NCI-H748 (cell line): ENCODE measurements at regions not wholly inside any gene's neighbourhood (a gene's known extent, or its start where the extent isn't known, plus 50 kb on each side); places are given as distances from the start of the nearest gene placed in this dataset.

Experiments
- DNase-seq: peaks from one replicate; lab custom pipeline; 2025; ENCODE audit not compliant: unreplicated experiment; lab: John Stamatoyannopoulos, UW

DNA sequence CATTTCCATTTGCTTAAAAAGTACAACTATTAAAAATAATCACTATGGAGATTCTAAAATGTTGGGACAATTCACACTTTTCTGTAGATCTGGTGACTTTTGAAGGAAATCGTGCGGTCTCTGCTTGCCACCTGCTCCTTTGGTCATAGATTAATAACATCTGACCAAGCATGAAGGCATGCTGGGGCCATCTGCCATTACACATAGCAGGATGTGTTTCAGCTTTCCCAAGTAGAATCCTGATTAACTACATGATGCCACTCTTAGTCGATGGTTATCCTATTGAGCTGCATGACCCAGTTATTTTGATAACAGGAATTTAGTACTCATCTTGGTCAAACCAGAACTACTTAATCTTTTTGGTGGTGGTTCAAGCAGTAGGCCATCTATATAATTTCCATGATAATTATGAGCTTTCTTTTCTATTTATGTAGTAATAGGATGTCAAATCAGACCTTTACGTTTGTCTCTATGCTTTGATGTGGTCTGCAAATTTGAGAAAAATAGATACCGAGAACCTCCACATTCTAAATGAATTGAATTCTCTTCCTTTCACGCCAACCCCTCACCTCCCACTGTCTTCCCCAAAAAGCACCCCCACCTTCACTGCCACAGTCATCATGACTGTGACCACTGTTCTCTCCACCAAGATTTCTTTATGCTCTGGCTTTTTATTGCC, 158.1 kb downstream of the DIPK2A start:
- DNase-seq, result no peak

DNA sequence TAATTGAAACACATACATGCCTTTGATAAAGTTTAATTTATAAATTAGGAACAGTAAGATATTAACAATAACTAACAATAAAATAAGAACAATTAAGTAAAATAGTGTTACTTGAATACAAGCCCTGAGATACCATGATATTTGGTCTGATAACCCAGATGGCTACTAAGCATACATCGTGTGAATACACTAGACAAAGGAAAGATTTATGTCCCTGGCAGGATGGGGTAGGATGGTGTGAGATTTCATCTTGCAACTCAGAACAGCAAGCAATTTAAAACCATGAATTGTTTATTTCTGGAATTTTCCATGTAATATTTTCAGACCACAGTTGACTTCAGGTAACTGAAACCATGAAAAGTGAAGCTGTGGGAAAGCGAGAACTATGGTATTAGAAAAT, 169.5 kb downstream of the DIPK2A start:
- DNase-seq, result no peak

DNA sequence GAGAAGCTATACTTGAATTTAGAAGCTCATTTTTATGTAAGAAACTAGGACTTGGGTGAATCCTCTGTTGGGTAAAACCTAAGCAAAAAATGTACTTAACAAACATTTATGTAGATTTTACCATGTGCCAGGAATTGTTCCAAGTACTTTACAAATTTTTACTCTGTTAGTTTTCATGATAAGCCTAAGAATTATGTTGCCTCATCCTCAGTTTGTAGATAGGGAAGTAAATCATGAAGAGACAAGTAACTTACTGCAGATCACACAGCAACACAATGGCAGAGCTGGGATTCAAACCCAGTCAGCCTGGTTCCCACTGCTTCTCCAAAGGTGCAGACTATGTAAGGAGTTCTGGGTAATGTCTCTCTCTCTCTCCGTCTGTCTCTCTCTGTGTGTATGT, 169.9 kb downstream of the DIPK2A start:
- DNase-seq, result no peak

DNA sequence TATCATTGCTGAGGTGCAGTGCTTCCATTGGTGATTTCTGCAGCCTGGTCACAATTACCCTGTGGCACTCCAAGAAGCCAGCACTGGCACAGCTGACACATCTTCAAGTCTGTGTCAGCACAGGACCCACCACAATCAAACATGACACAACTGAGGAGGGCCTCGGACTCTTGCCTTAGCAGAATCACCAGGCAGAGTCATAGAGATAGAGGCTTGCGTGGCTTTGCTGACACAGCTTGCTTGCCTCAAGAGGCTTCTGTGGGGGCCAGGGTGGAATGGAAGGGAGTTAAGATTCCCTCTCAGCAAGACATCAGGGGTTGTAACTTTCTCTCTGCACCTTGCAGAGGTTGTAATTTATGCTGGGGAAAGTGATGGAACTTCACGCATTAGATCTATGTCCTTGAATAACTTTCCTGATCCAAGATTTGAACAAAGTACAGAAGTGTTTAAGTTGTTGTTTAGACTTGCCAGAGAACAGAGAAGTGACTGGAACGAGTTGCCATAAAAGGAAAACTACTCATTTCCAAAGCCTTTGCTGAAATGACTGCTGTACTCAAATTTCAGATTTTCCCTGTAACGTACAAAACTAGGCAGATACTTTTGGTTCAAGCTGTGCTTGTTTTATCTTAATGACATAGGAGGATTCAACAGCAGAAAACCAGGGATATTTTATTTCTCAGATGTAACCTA, 170.7 kb downstream of the DIPK2A start:
- DNase-seq, result no peak

DNA sequence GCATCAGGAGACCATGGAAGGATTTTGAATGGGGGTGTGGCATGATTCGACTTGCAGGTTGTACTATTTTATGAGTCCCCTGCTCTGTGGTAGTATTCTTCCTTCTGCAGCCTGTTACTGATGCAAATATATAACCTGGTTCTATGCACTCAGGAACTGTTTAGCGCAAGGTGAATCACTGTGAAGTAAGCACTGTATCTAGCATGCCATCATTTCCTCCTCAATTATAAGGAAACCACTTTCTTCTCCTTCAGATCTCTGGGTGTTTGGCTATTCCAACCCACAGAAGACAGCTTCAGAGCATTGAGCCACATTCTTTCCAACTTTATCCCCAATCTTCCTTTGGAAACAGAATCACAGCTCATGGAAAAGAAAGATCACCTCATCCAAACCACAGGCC, 176.7 kb downstream of the DIPK2A start:
- DNase-seq, result no peak

DNA sequence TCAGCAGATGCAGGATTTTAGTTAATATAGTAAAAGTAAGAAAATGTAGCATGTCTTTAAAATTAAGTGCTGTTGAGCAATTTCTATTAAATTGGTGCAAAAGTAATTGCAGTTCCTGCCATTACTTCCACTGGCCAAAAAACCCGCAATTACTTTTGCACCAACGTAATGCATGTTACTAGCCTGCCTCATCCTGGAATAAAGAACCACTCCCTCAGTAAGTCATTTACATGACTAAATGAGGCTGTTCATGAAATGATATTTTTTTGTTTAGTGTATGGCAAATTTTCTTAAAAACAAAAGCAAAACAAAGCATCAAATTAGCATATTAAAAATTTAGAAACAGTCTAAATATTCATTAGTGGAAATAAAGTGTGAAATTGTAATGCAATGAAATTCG, 180.4 kb downstream of the DIPK2A start:
- no peak for DNase-seq

DNA sequence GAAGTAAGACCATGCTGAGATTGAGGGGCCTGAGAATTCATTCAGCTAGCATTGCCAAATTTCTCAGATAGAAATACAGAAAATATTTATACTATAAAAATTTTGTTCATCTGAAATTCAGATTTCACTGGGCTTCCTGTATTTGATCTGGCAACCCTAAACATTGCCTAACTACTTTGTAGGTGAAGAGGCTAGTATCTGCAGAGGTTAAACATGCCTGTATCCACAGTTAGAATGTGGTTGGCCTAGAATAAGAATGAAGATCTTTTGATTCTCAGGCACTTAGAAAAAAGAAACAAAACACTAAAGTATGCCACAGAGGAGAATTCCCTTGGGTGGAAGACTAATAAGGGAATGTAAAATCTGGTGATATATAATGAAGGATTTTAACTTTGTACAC, 189.0 kb downstream of the DIPK2A start:
- no peak for DNase-seq

DNA sequence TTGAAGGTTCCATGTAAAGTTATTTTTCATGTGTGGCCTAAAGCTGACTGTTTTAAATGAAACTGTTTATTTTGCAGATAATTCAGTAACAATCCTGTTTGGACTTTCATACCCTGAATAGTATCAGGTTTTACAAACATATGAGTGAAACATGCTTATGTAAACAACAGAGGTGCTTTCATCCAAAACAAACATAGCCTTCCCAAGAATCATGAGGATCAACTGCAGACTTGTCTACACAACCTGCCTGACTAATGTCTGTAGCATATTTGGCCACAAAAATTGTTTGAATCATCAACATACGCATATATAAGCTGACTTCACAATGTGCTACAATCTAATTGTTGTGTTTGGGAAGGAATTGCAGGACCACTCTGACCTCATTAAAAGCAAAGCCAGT, 190.4 kb downstream of the DIPK2A start:
- peak; percentile 51 for DNase-seq

DNA sequence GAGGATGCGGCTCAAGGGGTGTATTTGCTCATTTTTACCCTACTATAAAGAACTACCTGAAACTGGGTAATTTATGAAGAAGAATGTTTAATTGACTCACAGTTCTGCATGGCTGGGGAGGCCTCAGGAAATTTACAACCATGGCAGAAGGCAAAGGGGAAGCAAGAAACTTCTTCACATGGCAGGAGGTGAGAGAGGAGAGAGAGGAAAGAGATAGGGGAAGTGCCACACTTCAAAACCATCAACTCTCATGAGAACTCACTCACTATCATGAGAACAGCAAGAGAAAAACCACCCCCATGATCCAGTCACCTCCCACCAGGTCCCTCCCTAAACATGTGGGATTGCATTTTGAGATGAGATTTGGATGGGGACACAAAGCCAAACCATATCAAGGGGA, 192.7 kb downstream of the DIPK2A start:
- DNase-seq, result no peak

DNA sequence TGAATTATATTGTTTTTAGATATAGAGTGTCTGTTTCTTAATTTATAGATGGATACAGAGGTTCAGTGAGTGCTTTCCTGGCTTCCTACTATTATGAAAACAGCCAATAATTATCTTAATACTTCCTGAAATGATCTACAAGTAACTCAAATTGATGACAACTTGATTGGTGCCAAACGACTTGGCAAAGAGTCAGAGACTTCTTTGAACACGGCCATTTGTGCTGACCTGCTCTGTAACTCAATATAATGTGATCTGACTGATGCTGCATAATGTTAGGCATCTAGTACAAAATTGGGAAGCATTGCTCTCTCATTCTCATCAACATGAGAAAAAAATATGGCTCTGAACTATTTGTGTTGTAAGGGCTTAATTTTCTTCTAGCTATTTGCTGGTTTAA, 193.9 kb downstream of the DIPK2A start:
- DNase-seq, result peak; percentile 2

DNA sequence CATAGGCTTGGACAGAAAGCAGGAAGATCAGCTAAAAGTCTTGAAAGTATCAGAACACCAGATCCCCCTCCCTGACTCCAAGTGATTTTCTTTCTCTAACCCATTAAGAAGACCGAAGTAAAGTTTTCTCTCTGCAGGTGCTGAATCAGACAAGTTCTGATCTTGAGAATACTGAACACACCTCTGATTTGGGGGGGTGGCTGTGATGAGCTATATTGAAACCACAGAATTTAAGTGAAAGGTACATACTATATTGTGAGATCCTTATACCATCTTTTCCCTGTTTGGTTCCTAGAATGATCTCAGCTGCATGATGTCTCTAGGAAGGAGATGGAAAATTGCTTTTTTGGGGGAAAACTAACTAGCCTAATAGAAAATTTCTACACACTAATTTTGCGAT, 196.0 kb downstream of the DIPK2A start:
- no peak for DNase-seq

DNA sequence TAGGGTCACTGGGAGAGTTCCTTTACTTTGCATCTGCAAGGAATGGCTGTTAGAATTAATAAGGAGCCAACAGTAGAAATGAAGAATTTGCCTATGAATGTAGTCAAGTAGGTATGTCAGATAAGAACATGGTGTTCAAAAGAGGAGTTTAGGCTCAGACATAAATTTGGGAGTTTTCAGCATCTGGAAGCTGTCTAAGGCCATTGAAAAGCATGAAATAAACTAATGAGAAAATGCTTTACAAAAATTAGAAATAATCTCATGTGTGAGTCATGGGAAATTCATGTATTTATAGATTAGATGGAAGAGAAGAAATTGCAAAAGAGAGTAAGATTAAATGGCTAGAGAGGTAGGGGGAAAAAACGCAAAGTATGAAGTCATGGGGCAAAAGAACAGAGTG, 201.9 kb downstream of the DIPK2A start:
- DNase-seq, result no peak

DNA sequence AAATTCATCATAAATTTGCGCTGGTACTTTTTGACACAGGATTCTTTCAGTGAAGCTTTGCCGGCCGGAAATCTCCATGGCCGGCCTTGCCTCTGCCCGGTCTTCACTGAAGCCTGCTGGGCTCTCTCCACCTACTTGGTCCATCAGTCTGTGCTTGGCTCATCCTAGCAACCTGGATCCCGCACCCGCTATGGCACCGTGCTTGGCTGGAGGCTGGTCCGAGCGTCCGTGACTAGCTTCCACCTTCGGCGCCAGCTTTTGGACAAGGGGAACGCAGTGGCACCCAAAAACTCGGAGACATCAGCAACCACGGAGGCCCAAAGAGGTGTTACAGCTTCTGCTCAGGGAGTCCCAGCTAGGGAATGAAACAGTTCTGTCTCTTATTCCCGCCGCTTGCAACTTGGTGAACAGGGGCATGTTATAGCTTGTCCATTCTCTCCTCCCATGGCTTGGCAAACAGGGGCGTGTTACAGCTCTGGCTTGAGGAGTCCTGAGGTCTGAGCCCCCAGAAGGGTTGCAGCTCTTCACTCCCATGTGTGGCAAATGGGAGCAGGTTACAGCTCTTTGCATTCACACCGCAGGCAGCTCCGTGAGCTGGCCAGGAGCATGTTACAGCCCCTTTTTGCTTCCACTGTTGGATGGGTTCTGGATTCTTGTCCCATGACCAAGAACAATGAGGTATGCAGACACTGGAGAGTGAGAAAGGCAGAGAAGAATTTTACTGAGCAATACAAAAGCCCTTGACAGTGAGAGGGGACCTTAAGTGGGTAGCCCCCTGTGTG, 204.2 kb downstream of the DIPK2A start:
- DNase-seq, result no peak

DNA sequence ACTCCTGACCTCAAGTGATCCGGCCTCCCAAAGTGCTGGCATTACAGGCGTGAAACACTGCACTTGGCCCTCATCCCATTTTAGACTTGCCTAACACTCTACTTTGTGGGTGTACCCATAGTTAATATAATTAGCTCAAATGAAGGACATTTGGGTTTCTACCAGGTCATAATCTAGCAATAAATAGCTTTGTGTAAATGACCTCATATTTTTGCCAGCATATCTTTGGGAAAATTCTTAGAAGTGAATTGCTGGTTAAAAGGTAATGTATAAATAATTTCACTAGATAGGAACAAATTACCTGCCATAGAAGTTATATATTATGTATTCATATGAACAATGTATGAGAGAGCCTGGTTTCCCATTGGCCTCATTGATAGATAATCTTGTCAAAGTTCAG, 206.0 kb downstream of the DIPK2A start:
- DNase-seq, result no peak

DNA sequence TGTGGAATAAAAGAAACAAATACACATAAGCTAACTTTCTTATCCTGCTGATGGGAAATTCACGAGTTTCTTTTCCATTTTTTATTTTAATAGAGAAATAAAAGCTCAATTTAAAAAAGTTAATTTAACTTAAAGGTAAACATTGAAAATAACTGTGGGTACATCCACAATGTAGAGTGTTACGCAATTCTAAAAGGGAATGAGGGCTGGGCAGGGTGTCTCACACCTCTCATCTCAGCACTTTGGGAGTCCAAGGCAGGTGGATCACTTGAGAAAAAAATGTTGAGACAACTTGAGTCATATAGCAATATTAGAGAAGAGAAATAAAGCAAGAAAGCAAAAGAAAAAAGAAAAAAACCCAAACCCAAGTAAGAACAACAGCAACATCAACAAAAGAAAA, 207.0 kb downstream of the DIPK2A start:
- no peak for DNase-seq

DNA sequence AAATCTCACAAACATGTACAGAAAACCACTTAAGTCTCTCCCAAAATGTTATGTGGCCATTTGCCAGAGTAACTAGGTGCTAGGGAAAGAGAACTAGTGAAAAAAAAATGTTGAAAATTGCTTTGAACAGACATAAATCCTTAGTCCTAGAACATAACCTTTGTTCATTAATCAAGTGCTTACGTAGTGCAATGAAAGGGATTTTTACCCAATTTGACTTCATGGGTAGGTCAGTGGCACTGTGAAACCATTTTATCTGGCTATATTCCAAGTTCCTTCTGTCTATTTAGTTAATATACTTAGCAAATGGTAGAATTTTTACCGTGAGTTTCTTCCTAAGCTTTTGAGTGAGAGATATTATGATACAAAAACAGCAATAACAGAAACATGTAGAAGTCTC, 209.4 kb downstream of the DIPK2A start:
- no peak for DNase-seq

DNA sequence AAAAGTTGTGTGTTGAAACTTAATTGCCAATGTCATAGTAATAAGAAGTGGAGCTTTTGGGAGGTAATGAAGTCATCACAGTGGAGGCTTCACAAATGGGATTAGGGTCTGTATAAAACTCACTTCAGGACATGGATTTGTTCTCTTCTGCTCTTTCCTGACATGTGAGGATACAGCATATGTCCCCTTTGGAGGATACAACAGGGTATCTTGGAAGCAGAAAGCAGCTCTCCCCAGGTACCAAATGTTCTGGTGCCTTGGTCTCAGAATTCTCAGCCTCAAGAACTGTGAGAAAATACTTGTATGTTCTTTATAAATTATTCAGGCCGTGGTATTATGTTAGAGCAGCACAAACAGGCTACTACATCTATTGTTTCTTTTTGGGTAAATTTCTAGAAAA, 210.9 kb downstream of the DIPK2A start:
- DNase-seq, result no peak

DNA sequence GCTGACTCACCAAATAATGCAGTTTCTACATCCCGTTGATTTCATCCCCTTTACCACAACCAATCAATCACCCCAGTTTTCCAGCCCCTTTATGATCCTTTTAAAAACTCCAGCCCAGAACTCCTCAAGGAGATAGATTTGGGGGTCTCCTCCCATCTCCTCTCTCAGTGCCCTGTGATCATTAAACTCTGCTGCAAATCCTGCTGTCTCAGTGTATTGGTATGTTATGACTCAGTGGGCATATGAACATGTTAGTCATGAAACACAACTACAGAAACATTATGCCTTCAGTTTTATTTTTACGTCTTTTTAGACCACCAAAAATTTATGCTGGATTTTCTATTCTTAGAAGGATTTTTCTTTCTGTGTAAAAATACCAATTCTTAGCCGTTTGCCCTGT, 213.7 kb downstream of the DIPK2A start:
- DNase-seq, result no peak

DNA sequence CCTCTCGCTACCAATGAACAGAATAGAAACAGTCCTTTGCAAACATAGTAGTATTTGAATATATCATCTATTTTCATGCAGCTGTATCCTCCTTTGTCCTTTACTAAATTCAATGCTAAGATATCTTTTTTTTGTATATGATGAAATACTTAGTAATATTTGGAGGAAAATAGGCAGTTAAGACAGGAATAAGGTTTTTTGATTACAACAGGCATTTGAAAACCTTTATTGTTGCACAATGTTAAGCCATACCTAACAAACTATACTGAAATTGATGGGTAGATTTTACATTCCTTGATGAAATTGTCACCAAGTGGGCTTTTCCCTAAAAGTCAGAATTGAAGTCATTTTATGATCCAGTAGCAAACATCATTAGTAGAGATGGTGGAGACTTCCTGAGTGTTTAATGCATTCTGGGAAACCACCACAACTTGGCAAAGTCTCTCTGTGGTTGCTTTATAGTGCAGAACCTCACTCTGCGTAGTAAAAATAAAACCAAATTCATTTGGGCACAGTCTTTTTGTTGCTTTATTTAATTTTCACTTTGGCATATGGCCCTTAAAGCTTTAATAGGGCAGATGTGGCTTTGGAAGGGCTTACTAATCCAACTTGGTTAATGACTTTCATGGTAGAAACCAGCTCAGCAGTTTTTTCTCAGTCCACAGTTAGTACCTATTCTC, 216.0 kb downstream of the DIPK2A start:
- no peak for DNase-seq

DNA sequence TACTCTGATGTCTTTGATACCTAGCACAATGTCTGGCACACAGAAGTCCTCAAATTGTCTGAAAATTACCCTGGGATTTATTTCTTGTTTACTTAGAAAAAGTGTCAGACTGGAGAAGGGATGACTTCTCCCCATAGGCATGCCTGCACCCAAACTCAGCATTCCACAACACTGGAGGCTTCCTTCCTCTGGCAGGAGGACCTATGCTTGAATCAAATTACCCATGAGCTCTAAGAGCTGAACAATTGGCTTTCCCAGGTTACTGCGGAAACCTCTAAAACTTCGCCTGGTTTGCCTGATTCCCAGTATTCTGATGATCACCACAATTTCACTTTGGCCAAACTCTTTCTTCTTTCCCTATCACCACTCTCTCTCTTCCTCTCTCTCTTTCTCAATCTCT, 217.4 kb downstream of the DIPK2A start:
- no peak for DNase-seq

DNA sequence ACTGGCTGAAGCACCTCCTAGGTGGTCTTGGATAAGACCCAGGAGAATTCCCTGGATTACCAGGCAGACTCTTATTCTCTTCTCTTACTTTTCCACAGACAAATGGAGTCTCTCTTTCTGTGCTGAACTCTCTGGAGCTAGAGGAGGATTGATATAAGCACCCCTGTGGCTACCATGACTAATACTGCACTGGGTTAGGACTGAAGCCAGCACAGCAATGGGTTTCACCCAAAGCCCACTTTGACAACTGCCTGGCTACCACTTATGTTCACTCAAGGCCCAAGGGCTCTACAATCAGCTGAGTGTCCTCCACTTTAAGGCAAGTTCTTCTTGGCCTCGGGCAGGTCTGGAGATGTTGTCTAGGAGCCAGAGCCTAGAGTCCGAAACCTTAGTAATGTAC, 225.5 kb downstream of the DIPK2A start:
- DNase-seq, result no peak

DNA sequence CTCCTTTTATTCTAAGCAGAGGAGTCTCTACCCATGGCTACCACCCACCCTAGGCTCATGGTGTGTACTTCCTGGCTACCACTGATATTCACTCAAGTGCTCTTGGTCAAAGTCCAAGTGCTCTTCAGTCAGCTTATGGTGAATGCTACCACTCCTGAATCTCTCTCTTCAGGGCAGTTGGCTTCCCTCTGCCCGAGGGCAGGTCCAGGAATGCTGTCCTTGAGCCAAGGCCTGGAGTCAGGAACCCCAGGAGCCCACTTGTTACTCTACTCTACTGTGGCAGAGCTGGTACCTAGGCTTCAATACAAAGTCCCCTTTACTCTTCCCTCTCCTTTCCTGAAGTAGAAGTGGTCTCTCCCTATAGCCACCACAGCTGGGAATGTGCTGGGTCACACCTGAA, 226.0 kb downstream of the DIPK2A start:
- DNase-seq, result no peak
